T-cell (primary cell): ENCODE measurements at regions not wholly inside any gene's neighbourhood (a gene's known extent, or its start where the extent isn't known, plus 50 kb on each side); places are given as distances from the start of the nearest gene placed in this dataset.

Experiments
- ATAC-seq, 4 experiments: fragments of 200-7000 bp in 3 of 4; fragments of 150-1000 bp in 1 of 4; cut with Tn5 transposase; replicated peaks in 1 of 4; 1 replicate in 3 of 4; 2 replicates in 1 of 4; pipeline ENCODE4 v1.10.0; 2021; ENCODE audit warnings: moderate library complexity in 3 of 4, mild to moderate bottlenecking in 2 of 4, moderate number of reproducible peaks in 1 of 4
- CTCF ChIA-PET, 2 donors: fragments of 300-600 bp; sonication (Branson Sonifier 250); formaldehyde crosslinking; loops; one replicate each; lab custom pipeline; 2022; ENCODE audit warnings: antibody characterized with exemption in 2 of 2; lab: Charles Lee
- POLR2A ChIA-PET, 2 donors: fragments of 300-600 bp; sonication (Branson Sonifier 250); formaldehyde crosslinking; loops; one replicate each; lab custom pipeline; 2022; ENCODE audit warnings: antibody characterized with exemption in 2 of 2; lab: Charles Lee
- DNase-seq, 35 experiments: peaks; one replicate each; pipeline versions ENCODE4 v3.0.0 to v3.0.0-alpha.2; 2013 to 2023
- H3K27ac ChIP-seq: one replicate; pipeline ENCODE4 v1.5.1; 2013; ENCODE audit warnings: low read length
- H3K27me3 ChIP-seq, 2 experiments: replicated peaks in 1 of 2; 1 replicate in 1 of 2; 2 replicates in 1 of 2; pipeline versions ENCODE4 v1.6.1 to v1.7.0; 2013; ENCODE audit warnings: low read length in 1 of 2, mixed read lengths in 1 of 2; ENCODE audit not compliant: control insufficient read depth in 2 of 2, insufficient read depth in 2 of 2; ENCODE audit errors: extremely low read depth in 1 of 2
- H3K36me3 ChIP-seq, 2 donors: 1 replicate in 1 of 2; 2 replicates in 1 of 2; pipeline versions ENCODE4 v1.6.1 to v1.7.0; 2013; ENCODE audit warnings: low read length in 1 of 2; ENCODE audit not compliant: control insufficient read depth in 2 of 2, insufficient read depth in 1 of 2; ENCODE audit errors: extremely low read depth in 1 of 2
- H3K4me1 ChIP-seq, 2 experiments: 1 replicate in 1 of 2; 2 replicates in 1 of 2; pipeline versions ENCODE4 v1.6.1 to v1.7.0; 2013; ENCODE audit warnings: low read length in 2 of 2, mixed read lengths in 1 of 2; ENCODE audit not compliant: insufficient read depth in 2 of 2, control insufficient read depth in 1 of 2; ENCODE audit errors: extremely low read depth in 1 of 2
- H3K4me3 ChIP-seq, 2 donors: 1 replicate in 1 of 2; 2 replicates in 1 of 2; pipeline versions ENCODE4 v1.5.1 to v1.7.0; 2013; ENCODE audit warnings: mild to moderate bottlenecking in 2 of 2, low read length in 1 of 2, moderate library complexity in 1 of 2; ENCODE audit not compliant: control insufficient read depth in 1 of 2; ENCODE audit errors: extremely low read depth in 1 of 2
- H3K9me3 ChIP-seq: 2 replicates; pipeline ENCODE4 v1.7.0; 2013
- H3K27ac Mint-ChIP-seq, 2 donors: one replicate each; pipeline ENCODE4 v1.8.0; 2020 to 2021; ENCODE audit warnings: mild to moderate bottlenecking in 2 of 2, mixed read lengths in 2 of 2
- H3K27me3 Mint-ChIP-seq, 2 donors: one replicate each; pipeline ENCODE4 v1.8.0; 2021 to 2022; ENCODE audit warnings: mixed read lengths in 2 of 2
- H3K36me3 Mint-ChIP-seq: one replicate; pipeline ENCODE4 v1.8.0; 2021; ENCODE audit warnings: mixed read lengths
- H3K4me1 Mint-ChIP-seq, 3 donors: one replicate each; pipeline ENCODE4 v1.8.0; 2020 to 2022; ENCODE audit warnings: mixed read lengths in 3 of 3, mild to moderate bottlenecking in 1 of 3
- H3K4me3 Mint-ChIP-seq, 3 donors: one replicate each; pipeline ENCODE4 v1.8.0; 2020 to 2022; ENCODE audit warnings: mild to moderate bottlenecking in 3 of 3, mixed read lengths in 3 of 3, moderate library complexity in 3 of 3
- H3K9me3 Mint-ChIP-seq, 3 donors: one replicate each; pipeline ENCODE4 v1.8.0; 2020 to 2022; ENCODE audit warnings: mixed read lengths in 3 of 3
- WGBS: methylation state at CpG from one replicate; pipeline ENCODE4 v1.1.5; 2013; ENCODE audit warnings: missing lambda C conversion rate; ENCODE audit not compliant: insufficient coverage; 5-methylcytosine and 5-hydroxymethylcytosine counted together

- ATAC-seq (no peak), DNase-seq (no peak)
- Mint-ChIP-seq H3K9me3 (peaks cover 0 to 6% (median 0%) of the 10 kb centered on the region in 3 donors), H3K4me3 (no peak overlapping the region), H3K27me3 (no peaks in the 10 kb centered on the region), H3K4me1 (peaks cover 0 to 2% (median 0%) of the 10 kb centered on the region in 3 donors), H3K27ac (no peak overlapping the region), H3K36me3 (peaks cover 6% of the 10 kb centered on the region)
- no CpG with 5 or more reads among the region's 1 CpG for WGBS
- Histone ChIP-seq H3K27ac (no peak overlapping the region), H3K36me3 (no peaks in the 10 kb centered on the region), H3K9me3 (no peaks in the 10 kb centered on the region), H3K4me3 (no peak overlapping the region), H3K4me1 (no peaks in the 10 kb centered on the region), H3K27me3 (no peaks in the 10 kb centered on the region)
- CTCF ChIA-PET, result no interaction called here
- POLR2A ChIA-PET, result no interaction called here
These were observed 509.2 kb downstream of the FLRT2 start for GRCh38 chr14:86039176-86039575.

GRCh38 chr14:86038387-86039042 lies 508.6 kb downstream of the FLRT2 start:
- ATAC-seq, result peak in 3 of 4 experiments; percentile 36 to 50 (median 48)
- no peaks in the 10 kb centered on the region for H3K4me1 ChIP-seq

DNA sequence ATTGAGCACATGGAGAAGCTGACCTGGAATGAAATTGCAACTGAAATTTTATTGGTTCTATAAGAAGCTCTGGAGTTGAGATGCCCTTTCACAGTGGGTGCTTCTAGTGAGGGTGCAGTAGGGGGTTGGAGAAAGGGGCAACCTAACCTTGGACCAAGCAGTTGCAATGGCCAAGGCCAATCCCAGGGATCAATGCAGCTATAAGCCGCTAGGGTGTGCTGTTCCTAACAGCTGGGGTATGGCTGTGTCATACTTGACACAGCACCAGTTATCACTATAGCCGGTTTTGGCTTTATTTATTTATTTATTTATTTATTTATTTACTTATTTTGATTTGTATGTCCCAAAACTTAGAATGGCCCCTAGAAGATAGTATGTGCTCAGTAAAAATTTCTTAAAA lies 505.9 kb downstream of the FLRT2 start:
- H3K36me3 ChIP-seq, result no peaks in the 10 kb centered on the region
- Mint-ChIP-seq H3K4me3 (no peak overlapping the region), H3K36me3 (no peaks in the 10 kb centered on the region), H3K4me1 (peaks cover 12 to 14% (median 13%) of the 10 kb centered on the region in 3 donors), H3K27me3 (no peaks in the 10 kb centered on the region), H3K27ac (no peak overlapping the region), H3K9me3 (no peaks in the 10 kb centered on the region)
- DNase-seq, result peak in 1 of 35 experiments; percentile 2
- ChIA-PET CTCF (interaction anchor here in 1 of 2 donors (1.0 kb wide), 1 partner anchor 18 kb away, joined by 3 read pairs; no protein-coding TSS in a partner anchor), POLR2A (no interaction called here)
- no CpG with 5 or more reads among the region's 2 CpGs for WGBS
- no peak overlapping the region for H3K27ac ChIP-seq
- no peak overlapping the region for H3K4me3 ChIP-seq
- no peak for ATAC-seq
- H3K9me3 ChIP-seq, result no peaks in the 10 kb centered on the region
- no peaks in the 10 kb centered on the region for H3K4me1 ChIP-seq
- H3K27me3 ChIP-seq, result no peaks in the 10 kb centered on the region

More at GRCh38 chr14:86038387-86039042, 508.6 kb downstream of the FLRT2 start:
- Mint-ChIP-seq H3K36me3 (peaks cover 6% of the 10 kb centered on the region), H3K9me3 (peaks cover 0 to 6% (median 0%) of the 10 kb centered on the region in 3 donors), H3K27me3 (no peaks in the 10 kb centered on the region), H3K4me1 (no peaks in the 10 kb centered on the region), H3K27ac (no peak overlapping the region), H3K4me3 (no peak overlapping the region)
- H3K27me3 ChIP-seq, result no peaks in the 10 kb centered on the region
- no peak overlapping the region for H3K27ac ChIP-seq
- POLR2A ChIA-PET, result no interaction called here
- CTCF ChIA-PET, result interaction anchor here in 1 of 2 donors (0.6 kb wide), 1 partner anchor 171 kb away, joined by 3 read pairs; no protein-coding TSS in a partner anchor
- DNase-seq, result peak in 24 of 35 experiments; percentile 4 to 49 (median 14)
- 71% methylated on average over 1 of the region's 4 CpGs for WGBS
- H3K36me3 ChIP-seq, result no peaks in the 10 kb centered on the region
- H3K9me3 ChIP-seq, result no peaks in the 10 kb centered on the region
- H3K4me3 ChIP-seq, result no peak overlapping the region

DNA sequence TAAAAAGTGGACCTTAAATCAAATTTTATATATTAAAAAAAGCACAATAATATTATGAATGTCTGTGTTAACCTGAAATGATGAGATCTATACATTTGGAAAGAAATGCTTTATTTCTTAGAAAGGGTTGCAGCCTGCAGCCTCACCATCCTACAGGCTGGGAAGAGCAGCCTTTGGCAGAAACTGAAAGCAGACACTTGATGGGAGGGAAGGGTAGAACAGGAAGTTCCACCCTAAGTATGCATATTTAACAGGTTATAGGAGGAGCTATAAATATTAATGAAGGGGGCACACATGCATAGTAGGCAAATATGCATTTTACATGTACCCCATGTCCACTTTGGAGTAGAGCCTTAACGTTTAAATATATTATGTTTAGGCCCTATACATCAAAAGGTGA lies 498.0 kb downstream of the FLRT2 start:
- DNase-seq (no peak), ATAC-seq (no peak)
- Histone ChIP-seq H3K4me1 (no peaks in the 10 kb centered on the region), H3K36me3 (no peaks in the 10 kb centered on the region), H3K27me3 (no peaks in the 10 kb centered on the region), H3K4me3 (no peak overlapping the region), H3K9me3 (no peaks in the 10 kb centered on the region), H3K27ac (no peak overlapping the region)
- Mint-ChIP-seq H3K36me3 (peaks cover 4% of the 10 kb centered on the region), H3K4me1 (peaks cover 19 to 25% (median 21%) of the 10 kb centered on the region in 3 donors), H3K9me3 (peaks cover 4 to 21% (median 8%) of the 10 kb centered on the region in 3 donors), H3K4me3 (no peak overlapping the region), H3K27ac (no peak overlapping the region), H3K27me3 (no peaks in the 10 kb centered on the region)
- ChIA-PET POLR2A (no interaction called here), CTCF (interaction anchor here in 1 of 2 donors (0.7 kb wide), 1 partner anchor 19 kb away, joined by 3 read pairs; no protein-coding TSS in a partner anchor)
- no CpG with 5 or more reads among the region's 1 CpG for WGBS

- Mint-ChIP-seq H3K9me3 (peaks cover 4 to 21% (median 10%) of the 10 kb centered on the region in 3 donors), H3K27me3 (no peaks in the 10 kb centered on the region), H3K4me3 (no peak overlapping the region), H3K27ac (no peak overlapping the region), H3K4me1 (peaks cover 17 to 23% (median 19%) of the 10 kb centered on the region in 3 donors), H3K36me3 (peaks cover 5% of the 10 kb centered on the region)
- H3K4me1 ChIP-seq, result no peaks in the 10 kb centered on the region
- H3K27ac ChIP-seq, result no peak overlapping the region
- no peaks in the 10 kb centered on the region for H3K9me3 ChIP-seq
- ChIA-PET POLR2A (no interaction called here), CTCF (no interaction called here)
- ATAC-seq, result no peak
- DNase-seq, result no peak
- no peaks in the 10 kb centered on the region for H3K36me3 ChIP-seq
- no peak overlapping the region for H3K4me3 ChIP-seq
- no peaks in the 10 kb centered on the region for H3K27me3 ChIP-seq
These were observed 497.2 kb downstream of the FLRT2 start for GRCh38 chr14:86027144-86027543.

- Mint-ChIP-seq H3K9me3 (peaks cover 8 to 17% (median 11%) of the 10 kb centered on the region in 3 donors), H3K4me3 (no peak overlapping the region), H3K27ac (no peak overlapping the region), H3K27me3 (no peaks in the 10 kb centered on the region), H3K4me1 (peaks cover 0 to 4% (median 2%) of the 10 kb centered on the region in 3 donors), H3K36me3 (peaks cover 21% of the 10 kb centered on the region)
- ChIA-PET CTCF (no interaction called here), POLR2A (no interaction called here)
- no peak overlapping the region for H3K27ac ChIP-seq
- no peaks in the 10 kb centered on the region for H3K9me3 ChIP-seq
- ATAC-seq, result no peak
- no peaks in the 10 kb centered on the region for H3K36me3 ChIP-seq
- no peaks in the 10 kb centered on the region for H3K27me3 ChIP-seq
- DNase-seq, result no peak
- 36% methylated on average over 2 of the region's 3 CpGs for WGBS
- H3K4me1 ChIP-seq, result no peaks in the 10 kb centered on the region
- no peak overlapping the region for H3K4me3 ChIP-seq
These were observed 492.2 kb downstream of the FLRT2 start for GRCh38 chr14:86022031-86022629.
